Loucy (cell line): ENCODE measurements at regions not wholly inside any gene's neighbourhood (a gene's known extent, or its start where the extent isn't known, plus 50 kb on each side); places are given as distances from the start of the nearest gene placed in this dataset.
A peak's percentile ranks its signal among the peaks of the same experiment; 100 is the strongest.

ENCODE experiments used
- H2AFZ ChIP-seq: fragments of 200-600 bp; sonication (generic); 2 replicates; pipeline ENCODE4 v1.6.0; 2016; ENCODE audit warnings: antibody characterized with exemption, mild to moderate bottlenecking, low read length, moderate library complexity
- H3F3A ChIP-seq: fragments of 200-600 bp; 2 replicates; pipeline ENCODE4 v1.6.0; 2016; ENCODE audit warnings: antibody characterized with exemption, low read depth, mild to moderate bottlenecking
- H3K27me3 ChIP-seq: fragments of 200-600 bp; sonication (generic); 2 replicates; pipeline ENCODE4 v1.6.1; 2014; ENCODE audit warnings: low read length, mild to moderate bottlenecking; ENCODE audit not compliant: insufficient read depth, poor library complexity, severe bottlenecking
- H3K36me3 ChIP-seq: fragments of 200-600 bp; sonication (generic); 2 replicates; pipeline ENCODE4 v1.6.1; 2016; ENCODE audit warnings: low read length; ENCODE audit not compliant: insufficient read depth
- H3K4me1 ChIP-seq: fragments of 200-600 bp; sonication (generic); 2 replicates; pipeline ENCODE4 v1.5.1; 2014; ENCODE audit warnings: low read length, mild to moderate bottlenecking; ENCODE audit not compliant: insufficient read depth, poor library complexity, severe bottlenecking
- H3K4me2 ChIP-seq: fragments of 200-600 bp; sonication (generic); 2 replicates; pipeline ENCODE4 v1.6.0; 2014; ENCODE audit warnings: antibody characterized with exemption, low read length, low read depth, mild to moderate bottlenecking; ENCODE audit not compliant: poor library complexity, severe bottlenecking
- H3K4me3 ChIP-seq: fragments of 200-600 bp; sonication (generic); 2 replicates; pipeline ENCODE4 v1.5.1; 2014; ENCODE audit warnings: low read length, mild to moderate bottlenecking, mixed read lengths; ENCODE audit not compliant: poor library complexity, severe bottlenecking
- H3K79me2 ChIP-seq: fragments of 200-600 bp; sonication (generic); 2 replicates; pipeline ENCODE4 v1.6.1; 2014; ENCODE audit warnings: low read length; ENCODE audit not compliant: insufficient read depth
- H3K9ac ChIP-seq: fragments of 200-600 bp; sonication (generic); 2 replicates; pipeline ENCODE4 v1.6.0; 2014; ENCODE audit warnings: mild to moderate bottlenecking, low read depth, low read length, moderate library complexity; ENCODE audit not compliant: poor library complexity, severe bottlenecking
- H3K9me2 ChIP-seq: fragments of 200-600 bp; sonication (generic); replicated peaks from 2 replicates; pipeline ENCODE4 v1.6.1; 2016; ENCODE audit warnings: low read depth, low read length, mixed read lengths
- H3K9me3 ChIP-seq: fragments of 200-600 bp; sonication (generic); 2 replicates; pipeline ENCODE4 v1.6.1; 2014; ENCODE audit warnings: mild to moderate bottlenecking, antibody characterized with exemption, low read length, low read depth; ENCODE audit not compliant: insufficient read depth
- H4K20me1 ChIP-seq: fragments of 200-600 bp; sonication (generic); 2 replicates; pipeline ENCODE4 v1.6.0; 2014; ENCODE audit warnings: antibody characterized with exemption, low read length, mild to moderate bottlenecking; ENCODE audit not compliant: insufficient read depth, poor library complexity, severe bottlenecking
- CTCF ChIP-seq: fragments of 200-600 bp; sonication (generic); conservative IDR thresholded peaks from 2 replicates; pipeline ENCODE4 v1.5.1; 2014; ENCODE audit warnings: mild to moderate bottlenecking, antibody characterized with exemption, low read length
- EZH2phosphoT487 ChIP-seq: fragments of 200-600 bp; IDR thresholded peaks from 2 replicates; pipeline ENCODE4 v1.6.1; 2018; ENCODE audit warnings: antibody characterized with exemption, mild to moderate bottlenecking, moderate library complexity, borderline replicate concordance

GRCh38 chr6:2545383-2546038 lies 205.2 kb downstream of the MYLK4 start:
- no peak overlapping the region for H3K4me2 ChIP-seq
- H3K9ac ChIP-seq: no peak overlapping the region
- TF ChIP-seq CTCF (no peak), EZH2phosphoT487 (no peak)

DNA sequence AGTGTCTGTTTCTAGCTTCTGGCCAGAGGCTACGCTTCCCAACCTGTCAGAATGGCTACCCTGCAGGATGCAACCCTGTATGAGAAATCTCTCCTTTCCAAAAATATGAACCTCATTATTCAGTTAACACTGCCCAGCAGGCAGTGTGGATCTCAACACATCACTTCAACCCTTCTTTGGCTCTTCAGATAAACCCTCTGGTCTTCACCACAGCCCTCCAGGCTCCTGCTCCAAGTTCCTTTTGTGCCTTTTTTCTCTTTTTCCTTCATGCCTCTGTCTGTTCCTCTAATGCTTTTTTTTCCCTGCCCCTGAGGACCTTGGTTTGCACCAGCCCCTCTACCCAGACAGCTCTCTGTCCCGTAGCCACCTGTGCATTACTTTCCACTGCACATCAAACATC lies 207.4 kb downstream of the MYLK4 start:
- peaks cover 3% of the 10 kb centered on the region; the same call in 1 of the 2 replicates for H3F3A ChIP-seq
- H3K4me2 ChIP-seq: peak overlapping the region; percentile 79
- no peaks in the 10 kb centered on the region for H4K20me1 ChIP-seq
- H3K9me2 ChIP-seq: no peaks in the 10 kb centered on the region
- no peaks in the 10 kb centered on the region for H3K79me2 ChIP-seq
- H2AFZ ChIP-seq: no peak overlapping the region
- H3K27me3 ChIP-seq: no peaks in the 10 kb centered on the region
- no peaks in the 10 kb centered on the region for H3K9me3 ChIP-seq
- peaks cover 72% of the 10 kb centered on the region for H3K4me1 ChIP-seq
- no peak overlapping the region for H3K9ac ChIP-seq
- H3K4me3 ChIP-seq: peak overlapping the region; percentile 29
- no peaks in the 10 kb centered on the region for H3K36me3 ChIP-seq
- TF ChIP-seq EZH2phosphoT487 (no peak), CTCF (no peak)

More at GRCh38 chr6:2545383-2546038, 205.2 kb downstream of the MYLK4 start:
- Histone ChIP-seq H3K4me3 (no peak overlapping the region), H3K4me1 (peaks cover 71% of the 10 kb centered on the region), H3K79me2 (no peaks in the 10 kb centered on the region), H3K9me3 (no peaks in the 10 kb centered on the region), H2AFZ (no peak overlapping the region), H4K20me1 (no peaks in the 10 kb centered on the region), H3F3A (peaks cover 3% of the 10 kb centered on the region; the same call in 1 of the 2 replicates), H3K27me3 (no peaks in the 10 kb centered on the region), H3K36me3 (no peaks in the 10 kb centered on the region), H3K9me2 (no peaks in the 10 kb centered on the region)

DNA sequence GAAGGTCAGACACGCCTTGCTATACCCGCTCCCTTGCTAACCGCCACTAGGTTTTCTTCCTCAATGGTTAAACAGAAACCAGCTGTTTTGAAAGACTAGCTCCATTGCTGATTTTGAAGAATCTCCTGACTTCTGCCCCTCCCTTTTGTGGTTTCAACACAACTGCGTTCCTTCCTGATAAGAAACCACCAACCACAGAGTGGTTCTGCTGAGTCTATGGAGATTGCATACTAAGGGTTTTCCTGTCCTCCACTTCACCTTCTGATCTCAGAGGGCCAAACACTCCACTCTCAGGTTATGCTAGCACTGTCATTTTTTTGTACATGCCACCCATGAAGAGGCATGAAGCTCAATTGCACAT lies 207.9 kb downstream of the MYLK4 start:
- peak overlapping the region; percentile 50 for H3K4me3 ChIP-seq
- H2AFZ ChIP-seq: no peak overlapping the region; the same call in 1 of the 2 replicates
- H3K9ac ChIP-seq: peak overlapping the region; percentile 58
- no peaks in the 10 kb centered on the region for H3K9me3 ChIP-seq
- H3F3A ChIP-seq: peaks cover 3% of the 10 kb centered on the region; the same call in 1 of the 2 replicates
- TF ChIP-seq CTCF: no peak
- peak; percentile 75 for TF ChIP-seq EZH2phosphoT487
- H3K27me3 ChIP-seq: no peaks in the 10 kb centered on the region
- H3K79me2 ChIP-seq: no peaks in the 10 kb centered on the region
- no peaks in the 10 kb centered on the region for H4K20me1 ChIP-seq
- H3K4me2 ChIP-seq: peak overlapping the region; percentile 79
- H3K9me2 ChIP-seq: no peaks in the 10 kb centered on the region
- peaks cover 71% of the 10 kb centered on the region for H3K4me1 ChIP-seq
- H3K36me3 ChIP-seq: no peaks in the 10 kb centered on the region
